MG63 (cell line): ENCODE measurements at regions not wholly inside any gene's neighbourhood (a gene's known extent, or its start where the extent isn't known, plus 50 kb on each side); places are given as distances from the start of the nearest gene placed in this dataset.

Experiments used
- DNase-seq: peaks from one replicate; pipeline ENCODE4 v3.0.0-alpha.2; 2020
- H3K27me3 ChIP-seq: fragments of 250-450 bp; sonication (Bioruptor Pico); 2 replicates; pipeline ENCODE4 v1.5.1; 2020; ENCODE audit warnings: mild to moderate bottlenecking, moderate library complexity
- H3K36me3 ChIP-seq: fragments of 250-450 bp; sonication (Bioruptor Pico); 2 replicates; pipeline ENCODE4 v1.5.1; 2020; ENCODE audit warnings: mild to moderate bottlenecking, moderate library complexity
- H3K4me3 ChIP-seq: fragments of 250-450 bp; sonication (Bioruptor Pico); 2 replicates; pipeline ENCODE4 v1.5.1; 2020; ENCODE audit warnings: mild to moderate bottlenecking, moderate library complexity
- H3K9me3 ChIP-seq: fragments of 250-450 bp; sonication (Bioruptor Pico); 2 replicates; pipeline ENCODE4 v1.5.1; 2020; ENCODE audit warnings: mild to moderate bottlenecking, moderate library complexity

- Histone ChIP-seq H3K9me3 (no peaks in the 10 kb centered on the region), H3K36me3 (no peaks in the 10 kb centered on the region), H3K4me3 (no peak overlapping the region), H3K27me3 (no peaks in the 10 kb centered on the region)
- peak; percentile 40 for DNase-seq
Observed at GRCh38 chr2:236875906-236876505, 209.7 kb upstream of the COPS8 start.

- H3K36me3 ChIP-seq: no peaks in the 10 kb centered on the region
- no peak overlapping the region for H3K4me3 ChIP-seq
- H3K27me3 ChIP-seq: no peaks in the 10 kb centered on the region
- no peaks in the 10 kb centered on the region for H3K9me3 ChIP-seq
- DNase-seq: no peak
Observed at GRCh38 chr2:236876642-236877041, 209.0 kb upstream of the COPS8 start.

GRCh38 chr2:236877972-236878371 lies 207.7 kb upstream of the COPS8 start:
- Histone ChIP-seq H3K4me3 (no peak overlapping the region), H3K36me3 (no peaks in the 10 kb centered on the region), H3K27me3 (no peaks in the 10 kb centered on the region), H3K9me3 (peaks cover 7% of the 10 kb centered on the region; the same call in 1 of the 2 replicates)
- no peak for DNase-seq

- H3K9me3 ChIP-seq: peaks cover 7% of the 10 kb centered on the region; the same call in 1 of the 2 replicates
- no peaks in the 10 kb centered on the region for H3K36me3 ChIP-seq
- no peak overlapping the region for H3K4me3 ChIP-seq
- H3K27me3 ChIP-seq: no peaks in the 10 kb centered on the region
- DNase-seq: no peak
Observed at GRCh38 chr2:236879416-236879963, 206.2 kb upstream of the COPS8 start.

- Histone ChIP-seq H3K36me3 (no peaks in the 10 kb centered on the region), H3K4me3 (no peak overlapping the region), H3K27me3 (no peaks in the 10 kb centered on the region), H3K9me3 (peaks cover 7% of the 10 kb centered on the region; the same call in 1 of the 2 replicates)
- DNase-seq: no peak
Observed at GRCh38 chr2:236882074-236882473, 203.6 kb upstream of the COPS8 start.

GRCh38 chr2:236882930-236883329 lies 202.8 kb upstream of the COPS8 start:
- Histone ChIP-seq H3K27me3 (no peaks in the 10 kb centered on the region), H3K9me3 (peaks cover 7% of the 10 kb centered on the region; the same call in 1 of the 2 replicates), H3K4me3 (no peak overlapping the region), H3K36me3 (no peaks in the 10 kb centered on the region)
- DNase-seq: no peak

- Histone ChIP-seq H3K9me3 (peaks cover 7% of the 10 kb centered on the region; the same call in 1 of the 2 replicates), H3K27me3 (no peaks in the 10 kb centered on the region), H3K36me3 (no peaks in the 10 kb centered on the region), H3K4me3 (no peak overlapping the region)
- no peak for DNase-seq
Observed at GRCh38 chr2:236883819-236884218, 201.9 kb upstream of the COPS8 start.

GRCh38 chr2:236884569-236885175 lies 201.0 kb upstream of the COPS8 start:
- Histone ChIP-seq H3K9me3 (peaks cover 7% of the 10 kb centered on the region; the same call in 1 of the 2 replicates), H3K27me3 (no peaks in the 10 kb centered on the region), H3K4me3 (no peak overlapping the region), H3K36me3 (no peaks in the 10 kb centered on the region)
- DNase-seq: no peak

- H3K36me3 ChIP-seq: no peaks in the 10 kb centered on the region
- H3K9me3 ChIP-seq: peaks cover 7% of the 10 kb centered on the region; the same call in 1 of the 2 replicates
- H3K27me3 ChIP-seq: no peaks in the 10 kb centered on the region
- no peak for DNase-seq
- no peak overlapping the region for H3K4me3 ChIP-seq
Observed at GRCh38 chr2:236886456-236886855, 199.2 kb upstream of the COPS8 start.

GRCh38 chr2:236887531-236887930 lies 198.2 kb upstream of the COPS8 start:
- DNase-seq: no peak
- Histone ChIP-seq H3K27me3 (no peaks in the 10 kb centered on the region), H3K9me3 (peaks cover 3% of the 10 kb centered on the region; the same call in 1 of the 2 replicates), H3K36me3 (no peaks in the 10 kb centered on the region), H3K4me3 (no peak overlapping the region)

- no peak for DNase-seq
- Histone ChIP-seq H3K36me3 (no peaks in the 10 kb centered on the region), H3K4me3 (no peak overlapping the region), H3K9me3 (no peaks in the 10 kb centered on the region), H3K27me3 (no peaks in the 10 kb centered on the region)
Observed at GRCh38 chr2:236887953-236888793, 197.5 kb upstream of the COPS8 start.

- no peaks in the 10 kb centered on the region for H3K9me3 ChIP-seq
- no peak for DNase-seq
- H3K36me3 ChIP-seq: no peaks in the 10 kb centered on the region
- H3K27me3 ChIP-seq: no peaks in the 10 kb centered on the region
- no peak overlapping the region for H3K4me3 ChIP-seq
Observed at GRCh38 chr2:236888794-236889780, 196.6 kb upstream of the COPS8 start.

- DNase-seq: no peak
- no peaks in the 10 kb centered on the region for H3K27me3 ChIP-seq
- H3K36me3 ChIP-seq: no peaks in the 10 kb centered on the region
- H3K4me3 ChIP-seq: no peak overlapping the region
- no peaks in the 10 kb centered on the region for H3K9me3 ChIP-seq
Observed at GRCh38 chr2:236889791-236890704, 195.6 kb upstream of the COPS8 start.

GRCh38 chr2:236892721-236893120 lies 193.0 kb upstream of the COPS8 start:
- no peak for DNase-seq
- H3K36me3 ChIP-seq: no peaks in the 10 kb centered on the region
- H3K9me3 ChIP-seq: no peaks in the 10 kb centered on the region
- no peak overlapping the region for H3K4me3 ChIP-seq
- H3K27me3 ChIP-seq: no peaks in the 10 kb centered on the region

- no peak for DNase-seq
- H3K4me3 ChIP-seq: no peak overlapping the region
Observed at GRCh38 chr2:236894791-236895190, 190.9 kb upstream of the COPS8 start.

More at GRCh38 chr2:236894791-236895190, 190.9 kb upstream of the COPS8 start:
- Histone ChIP-seq H3K9me3 (no peaks in the 10 kb centered on the region), H3K27me3 (no peaks in the 10 kb centered on the region), H3K36me3 (no peaks in the 10 kb centered on the region)
